ENCODE measurements at regions not wholly inside any gene's neighbourhood (a gene's known extent, or its start where the extent isn't known, plus 50 kb on each side); places are given as distances from the start of the nearest gene placed in this dataset.
"Not testable (repeated sequence)": the region's sequence is repeated elsewhere in the genome, so short reads cannot be mapped to it uniquely, and the experiment has no call there.

DNA sequence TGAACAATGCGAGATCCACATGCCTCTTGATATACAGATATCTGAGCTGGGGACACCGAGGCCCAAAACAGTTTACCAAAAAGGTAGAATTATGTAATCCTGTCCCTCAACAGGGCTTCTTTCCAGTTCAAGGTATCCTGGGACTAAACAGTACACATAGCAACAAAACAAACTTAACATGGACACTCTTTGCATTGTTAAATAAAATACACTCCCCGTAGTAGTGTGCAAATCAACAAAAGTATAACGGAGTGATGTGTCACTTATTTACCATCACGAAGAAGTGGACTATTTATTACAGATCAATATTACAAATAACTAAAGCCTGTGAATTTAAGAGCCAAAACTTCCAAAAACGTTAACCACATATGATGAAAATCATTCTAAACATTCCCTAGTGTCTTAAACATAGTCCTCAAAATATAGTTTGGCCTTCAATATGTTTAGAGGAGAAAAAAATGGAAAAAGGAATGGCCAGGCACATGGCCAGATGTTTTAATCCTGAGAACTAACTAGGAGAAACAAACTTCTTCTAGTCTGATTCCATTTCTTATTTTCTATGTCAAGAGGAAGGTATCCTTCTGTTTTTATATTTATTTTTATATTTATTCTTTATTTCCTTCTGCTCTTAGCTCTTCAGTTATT, 377.5 kb downstream of the OSR1 start:
- no peak for DNase-seq

- DNase-seq, result no peak
These were observed 378.2 kb downstream of the OSR1 start for GRCh38 chr2:18980104-18980785.

- DNase-seq, result no peak
These were observed 381.0 kb downstream of the OSR1 start for GRCh38 chr2:18977409-18977808.

DNA sequence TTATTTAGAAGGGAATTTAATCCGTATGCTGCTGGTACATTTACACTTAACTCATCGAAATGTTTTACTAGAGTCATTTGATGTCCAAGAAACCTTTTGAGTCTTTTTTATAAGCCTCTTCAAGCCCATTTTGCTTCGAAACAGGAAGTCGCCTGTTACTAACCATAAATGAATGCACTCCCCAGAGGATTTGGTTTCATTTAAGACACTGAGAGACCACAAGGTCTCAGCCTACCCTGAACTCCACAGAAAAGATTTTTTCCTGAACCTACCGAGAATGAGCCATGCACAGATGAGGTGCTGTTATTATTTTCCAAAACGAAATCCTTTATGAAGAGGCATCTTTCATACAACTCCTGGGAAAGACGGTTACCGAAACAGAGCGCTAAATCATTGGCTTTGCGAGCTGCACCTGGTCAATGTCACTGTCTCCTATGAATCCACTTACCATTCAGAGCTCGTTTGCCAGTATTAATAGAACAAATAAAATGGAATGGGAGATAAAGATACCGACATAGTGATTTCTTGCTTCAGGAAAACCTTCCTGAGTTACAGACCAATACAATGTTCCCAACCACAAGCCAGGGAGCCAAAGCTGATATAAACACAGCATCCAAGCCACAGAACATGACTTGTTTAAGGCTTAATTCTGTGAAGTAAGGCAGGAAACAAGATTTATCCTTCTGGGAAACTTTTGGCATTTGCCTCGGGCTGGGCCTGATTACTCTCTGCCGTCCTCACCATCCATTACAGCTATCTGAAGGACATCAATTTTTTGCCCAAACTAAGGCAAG, 382.1 kb downstream of the OSR1 start:
- DNase-seq, result no peak

DNA sequence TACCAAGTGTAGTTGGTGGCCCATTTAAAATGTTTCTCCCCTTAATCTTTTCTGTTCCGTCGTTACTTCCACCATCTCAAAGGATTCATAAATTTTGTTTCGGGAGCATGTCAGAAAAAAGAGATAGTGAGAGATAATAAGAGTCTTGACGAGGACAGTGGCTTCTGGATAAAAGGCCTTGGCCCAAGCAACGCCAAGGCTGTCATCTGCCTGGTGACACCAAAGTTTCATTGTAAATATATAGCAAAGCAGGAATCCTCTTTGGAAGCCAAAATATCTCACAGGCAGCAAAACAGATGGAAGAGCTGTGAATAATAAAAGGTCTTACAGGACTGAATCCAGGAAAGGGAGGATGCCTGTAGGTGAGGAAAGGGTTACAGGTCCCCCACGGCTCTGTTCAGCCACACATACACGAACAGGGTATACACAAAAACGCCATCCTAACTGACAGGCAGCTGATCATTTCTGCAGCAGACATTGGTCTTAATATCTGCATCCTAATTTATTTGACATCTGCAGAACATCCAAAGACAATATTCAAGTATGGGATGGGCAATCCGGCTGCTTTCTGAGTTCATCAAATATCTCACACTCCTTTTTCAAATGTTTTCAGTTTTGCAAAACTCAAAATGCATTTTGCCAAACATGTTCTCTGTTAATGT, 382.8 kb downstream of the OSR1 start:
- no peak for DNase-seq

DNA sequence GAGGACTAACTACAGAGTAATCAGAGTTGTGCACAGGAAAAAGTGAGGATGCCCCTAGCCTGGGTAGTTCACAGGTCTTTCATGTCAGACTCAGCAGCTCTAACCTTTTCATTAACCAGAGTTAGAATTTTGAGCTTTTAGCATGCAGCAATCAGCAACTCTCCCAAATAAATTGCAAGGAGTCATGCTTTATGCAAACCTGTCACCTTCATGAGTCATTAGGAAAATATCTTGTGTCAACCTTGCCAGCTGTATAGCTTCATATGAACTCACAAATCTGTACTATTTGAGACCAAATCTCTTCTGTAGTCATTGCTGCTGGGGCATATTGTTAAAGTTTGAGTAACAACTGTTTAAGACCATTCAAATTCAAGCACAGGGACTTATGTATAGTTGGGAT, 382.3 kb upstream of the NT5C1B start:
- no peak for DNase-seq

GRCh38 chr2:18971069-18971378, 381.7 kb upstream of the NT5C1B start:
- DNase-seq, result no peak

DNA sequence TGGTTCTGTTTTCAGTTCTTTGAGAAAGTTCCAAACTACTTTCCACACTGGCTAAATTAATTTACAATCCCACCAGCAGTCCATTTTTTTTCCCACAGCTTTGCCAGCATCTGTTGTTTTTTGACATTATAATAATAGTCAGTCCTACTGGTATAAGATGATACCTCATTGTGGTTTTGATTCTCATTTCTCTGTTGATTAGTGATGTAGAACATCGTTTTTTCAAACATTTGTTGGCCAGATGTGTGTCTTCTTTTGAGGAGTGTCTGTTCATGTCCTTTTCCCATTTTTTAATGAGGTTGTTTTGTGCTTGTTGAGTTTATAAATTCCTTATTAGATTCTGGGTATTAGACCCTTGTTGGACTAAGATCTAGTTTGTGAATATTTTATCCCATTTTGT, 376.8 kb upstream of the NT5C1B start:
- no peak for DNase-seq

DNA sequence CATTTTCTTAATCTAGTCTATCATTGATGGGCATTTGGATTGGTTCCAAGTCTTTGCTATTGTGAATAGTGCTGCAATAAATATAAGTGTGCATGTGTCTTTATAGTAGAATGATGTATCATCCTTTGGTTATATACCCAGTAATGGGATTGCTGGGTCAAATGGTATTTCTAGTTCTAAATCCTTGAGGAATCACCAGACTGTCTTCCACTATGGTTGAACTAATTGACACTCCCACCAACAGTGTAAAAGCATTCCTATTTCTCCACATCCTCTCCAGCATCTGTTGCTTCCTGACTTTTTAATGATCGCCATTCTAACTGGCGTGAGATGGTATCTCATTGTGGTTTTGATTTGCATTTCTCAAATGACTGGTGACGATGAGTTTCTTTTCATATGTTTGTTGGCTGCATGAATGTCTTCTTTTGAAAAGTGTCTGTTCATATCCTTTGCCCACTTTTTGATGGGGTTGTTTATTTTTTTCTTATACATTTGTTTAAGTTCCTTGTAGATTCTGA, 374.4 kb upstream of the NT5C1B start:
- DNase-seq, result not testable (repeated sequence)

- DNase-seq, result no peak
These were observed 372.6 kb upstream of the NT5C1B start for GRCh38 chr2:18961991-18962421.

GRCh38 chr2:18959952-18960717, 370.8 kb upstream of the NT5C1B start:
- DNase-seq, result no peak

- no peak for DNase-seq
These were observed 369.8 kb upstream of the NT5C1B start for GRCh38 chr2:18959200-18959599.

GRCh38 chr2:18957909-18958308, 368.5 kb upstream of the NT5C1B start:
- no peak for DNase-seq

DNA sequence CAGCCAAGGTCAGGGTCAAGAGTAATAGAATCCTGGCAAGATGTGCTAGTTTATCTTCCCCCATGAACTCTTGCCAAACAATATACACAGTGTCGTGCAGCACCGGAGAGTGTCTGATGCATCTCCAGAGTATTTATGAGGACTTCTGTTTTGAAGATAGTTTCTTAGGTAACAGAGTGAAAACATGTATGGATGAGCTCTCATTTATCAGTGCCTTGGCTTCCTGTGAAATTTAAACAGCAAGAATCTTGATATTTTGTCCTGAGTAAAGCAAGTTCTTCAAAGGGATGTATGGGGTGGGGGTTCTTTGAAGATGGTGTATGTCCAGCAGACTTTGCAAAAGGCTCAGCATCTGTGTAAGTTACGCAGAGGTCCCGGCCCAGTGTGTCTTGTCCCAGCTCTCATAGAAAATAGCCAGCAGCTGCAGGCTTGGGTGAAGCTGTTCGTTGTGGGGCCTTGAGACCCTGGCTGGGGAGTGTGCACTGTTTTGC, 361.0 kb upstream of the NT5C1B start:
- no peak for DNase-seq

DNA sequence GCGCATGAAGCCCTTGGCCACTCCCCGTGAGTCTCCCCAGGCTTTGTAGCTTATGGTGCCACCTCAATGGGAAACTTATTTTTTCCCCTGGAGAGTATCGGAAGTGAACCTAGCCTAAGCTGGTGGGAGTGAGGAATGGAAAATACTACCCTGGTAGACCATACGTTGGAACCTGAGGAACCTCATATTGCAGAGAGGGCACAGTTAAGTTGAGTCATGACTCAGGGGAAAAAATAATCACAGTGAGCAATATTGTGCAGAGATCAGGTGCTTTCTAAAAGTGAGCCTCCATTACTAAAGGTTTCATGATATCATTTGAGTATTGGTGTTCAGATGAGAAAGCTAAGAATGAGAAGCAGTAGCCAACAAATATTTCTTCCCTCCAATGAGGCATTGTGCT, 360.5 kb upstream of the NT5C1B start:
- DNase-seq, result no peak

- no peak for DNase-seq
These were observed 350.8 kb upstream of the NT5C1B start for GRCh38 chr2:18940184-18940583.

GRCh38 chr2:18939740-18940139, 350.4 kb upstream of the NT5C1B start:
- not testable (repeated sequence) for DNase-seq

DNA sequence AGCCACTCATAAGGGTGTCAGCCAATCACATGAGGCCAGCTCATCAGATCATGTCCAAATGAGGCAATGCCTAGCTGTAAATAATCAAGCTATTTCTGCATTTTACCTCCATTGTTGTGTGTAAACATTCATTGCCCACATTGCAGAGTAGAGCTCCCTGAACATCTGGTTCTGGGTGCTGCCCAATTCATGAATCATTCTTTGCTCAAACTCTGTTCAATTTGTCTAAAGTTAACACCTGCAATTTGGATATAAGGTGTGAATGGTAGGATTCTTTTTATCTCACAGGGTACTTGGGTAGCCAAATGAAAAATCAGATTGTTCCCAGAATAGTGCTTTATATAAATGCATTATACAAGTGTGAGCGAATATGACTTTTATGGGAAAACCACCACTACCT, 345.5 kb upstream of the NT5C1B start:
- DNase-seq, result no peak

DNA sequence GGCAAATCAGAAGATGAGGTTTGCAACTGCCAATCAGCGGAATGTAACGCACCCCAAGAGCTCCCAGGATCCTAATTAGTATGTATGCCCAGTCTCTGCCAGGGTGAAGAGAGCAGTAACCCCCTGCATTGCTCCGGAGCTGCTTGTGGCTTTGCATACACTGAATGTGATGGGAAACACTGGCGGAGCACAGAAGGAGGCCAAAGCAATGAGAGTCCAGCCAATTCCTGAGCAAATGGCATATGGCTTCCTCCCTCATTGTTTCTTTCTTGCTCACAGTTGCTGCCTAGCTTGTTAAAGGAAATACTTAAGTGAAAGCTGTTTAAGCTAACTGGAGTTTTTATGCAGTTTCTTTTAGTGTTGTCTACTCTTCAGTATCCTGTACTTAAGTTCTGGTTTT, 343.5 kb upstream of the NT5C1B start:
- DNase-seq, result peak in 2 of 14 donors; percentile 3 to 81

DNA sequence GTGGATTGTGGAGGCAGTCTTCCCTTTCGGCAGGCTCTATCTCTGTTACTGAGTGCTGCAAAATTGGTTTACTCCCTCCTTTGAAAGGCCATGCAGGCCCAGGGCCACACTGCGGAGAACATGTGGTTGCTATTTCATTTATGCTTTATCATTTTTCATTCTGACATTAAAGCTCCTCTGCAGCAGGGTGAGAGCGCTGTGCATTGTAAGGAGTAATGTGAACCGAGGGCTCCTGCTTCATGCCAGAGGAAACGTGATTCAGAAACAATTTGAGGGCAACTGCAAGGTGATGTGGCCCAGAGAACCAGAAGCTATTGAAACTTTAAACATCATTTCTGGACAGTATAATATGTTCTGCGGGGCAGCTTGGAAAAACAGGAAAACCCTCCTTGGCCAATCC, 341.6 kb upstream of the NT5C1B start:
- no peak for DNase-seq

- no peak for DNase-seq
These were observed 338.3 kb upstream of the NT5C1B start for GRCh38 chr2:18927525-18928232.

Data from C1 segment of cervical spinal cord (tissue), 14 donors.